GM23338 (cell line): ENCODE measurements at regions not wholly inside any gene's neighbourhood (a gene's known extent, or its start where the extent isn't known, plus 50 kb on each side); places are given as distances from the start of the nearest gene placed in this dataset.

Experiments used
- ATAC-seq: fragments of 200-7000 bp; cut with Tn5 transposase; 3 replicates; pipeline ENCODE4 v1.9.1; 2020
- DNase-seq: peaks from one replicate; pipeline ENCODE4 v3.0.0-alpha.2; 2015; ENCODE audit warnings: low spot score
- H2AFZ ChIP-seq: fragments of 200-600 bp; sonication (generic); 2 replicates; pipeline ENCODE4 v1.8.0; 2016; ENCODE audit warnings: antibody characterized with exemption, mild to moderate bottlenecking, moderate library complexity
- H3F3A ChIP-seq: fragments of 200-600 bp; sonication (generic); replicated peaks from 2 replicates; pipeline ENCODE4 v1.8.0; 2017; ENCODE audit warnings: antibody characterized with exemption, mixed run types, low read depth
- H3K27ac ChIP-seq: fragments of 200-600 bp; sonication (generic); 2 replicates; pipeline ENCODE4 v1.6.1; 2016; ENCODE audit warnings: low read depth
- H3K27me3 ChIP-seq: fragments of 200-600 bp; sonication (generic); 2 replicates; pipeline ENCODE4 v1.8.0; 2016; ENCODE audit warnings: mild to moderate bottlenecking, mixed run types, moderate library complexity; ENCODE audit not compliant: insufficient read depth
- H3K36me3 ChIP-seq: fragments of 200-600 bp; sonication (generic); 2 replicates; pipeline ENCODE4 v1.8.0; 2016; ENCODE audit warnings: mild to moderate bottlenecking; ENCODE audit not compliant: insufficient read depth
- H3K4me1 ChIP-seq: fragments of 200-600 bp; sonication (generic); 2 replicates; pipeline ENCODE4 v1.8.0; 2016; ENCODE audit warnings: mild to moderate bottlenecking, moderate library complexity; ENCODE audit not compliant: insufficient read depth
- H3K4me2 ChIP-seq: fragments of 200-600 bp; sonication (generic); 2 replicates; pipeline ENCODE4 v1.7.1; 2017; ENCODE audit warnings: mixed run types
- H3K4me3 ChIP-seq: fragments of 200-600 bp; sonication (generic); 2 replicates; pipeline ENCODE4 v1.6.1; 2016; ENCODE audit warnings: mixed run types
- H3K79me2 ChIP-seq: fragments of 200-600 bp; sonication (generic); replicated peaks from 2 replicates; pipeline ENCODE4 v1.8.0; 2017; ENCODE audit warnings: mild to moderate bottlenecking; ENCODE audit not compliant: insufficient read depth
- H3K9me2 ChIP-seq: fragments of 200-600 bp; sonication (generic); 2 replicates; pipeline ENCODE4 v1.8.0; 2017; ENCODE audit not compliant: insufficient read depth
- H4K20me1 ChIP-seq: fragments of 200-600 bp; sonication (generic); replicated peaks from 2 replicates; pipeline ENCODE4 v1.8.0; 2017; ENCODE audit warnings: mild to moderate bottlenecking; ENCODE audit not compliant: insufficient read depth
- H3K27ac Mint-ChIP-seq: 2 replicates; pipeline ENCODE4 v1.8.0; 2020; ENCODE audit warnings: inconsistent platforms, mild to moderate bottlenecking, moderate library complexity, mixed read lengths
- H3K27me3 Mint-ChIP-seq: 3 replicates; pipeline ENCODE4 v1.8.0; 2022; ENCODE audit warnings: low read depth, mild to moderate bottlenecking, moderate library complexity, mixed read lengths, inconsistent platforms; ENCODE audit not compliant: insufficient read depth, poor library complexity
- H3K36me3 Mint-ChIP-seq: 3 replicates; pipeline ENCODE4 v1.8.0; 2021; ENCODE audit warnings: low read depth, mild to moderate bottlenecking, inconsistent platforms, moderate library complexity, mixed read lengths
- H3K4me1 Mint-ChIP-seq: 3 replicates; pipeline ENCODE4 v1.8.0; 2020; ENCODE audit warnings: mild to moderate bottlenecking, inconsistent platforms, mixed read lengths
- H3K4me3 Mint-ChIP-seq: 3 replicates; pipeline ENCODE4 v1.8.0; 2021; ENCODE audit warnings: moderate library complexity, mild to moderate bottlenecking, inconsistent platforms, mixed read lengths
- H3K9me3 Mint-ChIP-seq: 3 replicates; pipeline ENCODE4 v1.8.0; 2020; ENCODE audit warnings: moderate library complexity, mild to moderate bottlenecking, inconsistent platforms, mixed read lengths
- CREB1 ChIP-seq: fragments of 250-450 bp; sonication (Bioruptor Pico); IDR thresholded peaks from 2 replicates; pipeline ENCODE4 v1.5.0; 2020; ENCODE audit warnings: low read depth, mild to moderate bottlenecking, moderate library complexity
- EZH2 ChIP-seq: fragments of 200-600 bp; sonication (generic); IDR thresholded peaks from one replicate; pipeline ENCODE4 v1.8.0; 2017; ENCODE audit warnings: antibody characterized with exemption, mild to moderate bottlenecking, low read depth; ENCODE audit not compliant: unreplicated experiment
- EZH2phosphoT487 ChIP-seq: fragments of 200-600 bp; sonication (generic); IDR thresholded peaks from one replicate; pipeline ENCODE4 v1.8.1; 2018; ENCODE audit warnings: antibody characterized with exemption; ENCODE audit not compliant: unreplicated experiment
- JUNB ChIP-seq: IDR thresholded peaks from one replicate; pipeline ENCODE4 v1.6.1; 2016; ENCODE audit warnings: antibody characterized with exemption; ENCODE audit not compliant: unreplicated experiment
- NANOG ChIP-seq: IDR thresholded peaks from 2 replicates; pipeline ENCODE4 v1.6.1; 2016; ENCODE audit warnings: antibody characterized with exemption, borderline replicate concordance
- POLR2AphosphoS5 ChIP-seq: IDR thresholded peaks from 2 replicates; pipeline ENCODE4 v1.6.1; 2016; ENCODE audit warnings: antibody characterized with exemption, low read depth
- STAT1 ChIP-seq: IDR thresholded peaks from one replicate; pipeline ENCODE4 v1.6.1; 2016; ENCODE audit warnings: antibody characterized with exemption; ENCODE audit not compliant: unreplicated experiment
- ZNF114 ChIP-seq: fragments of 250-450 bp; sonication (Bioruptor Pico); IDR thresholded peaks from 2 replicates; pipeline ENCODE4 v1.5.0; 2020; ENCODE audit warnings: mild to moderate bottlenecking, moderate library complexity
- ZNF331 ChIP-seq: fragments of 250-450 bp; sonication (Bioruptor Pico); IDR thresholded peaks from 2 replicates; pipeline ENCODE4 v1.5.0; 2020; ENCODE audit warnings: low read depth, mild to moderate bottlenecking, moderate library complexity
- TF ChIP-seq, protein P1 (sequence below): IDR thresholded peaks from 2 replicates; pipeline ENCODE4 v1.6.1; 2016; ENCODE audit warnings: antibody characterized with exemption
- TF ChIP-seq, protein P2 (sequence below), 2 experiments: fragments of 200-600 bp in 1 of 2; sonication (generic) in 1 of 2; conservative IDR thresholded peaks; 2 replicates each; pipeline versions ENCODE4 v1.5.1 to v1.6.1; 2016 to 2017; ENCODE audit warnings: antibody characterized with exemption in 2 of 2, low read depth in 2 of 2, mild to moderate bottlenecking in 2 of 2, moderate library complexity in 1 of 2
- TF ChIP-seq, protein P3 (sequence below): IDR thresholded peaks from one replicate; pipeline ENCODE4 v1.6.1; 2018; ENCODE audit warnings: antibody characterized with exemption; ENCODE audit not compliant: unreplicated experiment
- TF ChIP-seq, protein P4 (sequence below): fragments of 250-450 bp; sonication (Bioruptor Pico); IDR thresholded peaks from 2 replicates; pipeline ENCODE4 v1.5.0; 2020; ENCODE audit warnings: mild to moderate bottlenecking, moderate library complexity

DNA sequence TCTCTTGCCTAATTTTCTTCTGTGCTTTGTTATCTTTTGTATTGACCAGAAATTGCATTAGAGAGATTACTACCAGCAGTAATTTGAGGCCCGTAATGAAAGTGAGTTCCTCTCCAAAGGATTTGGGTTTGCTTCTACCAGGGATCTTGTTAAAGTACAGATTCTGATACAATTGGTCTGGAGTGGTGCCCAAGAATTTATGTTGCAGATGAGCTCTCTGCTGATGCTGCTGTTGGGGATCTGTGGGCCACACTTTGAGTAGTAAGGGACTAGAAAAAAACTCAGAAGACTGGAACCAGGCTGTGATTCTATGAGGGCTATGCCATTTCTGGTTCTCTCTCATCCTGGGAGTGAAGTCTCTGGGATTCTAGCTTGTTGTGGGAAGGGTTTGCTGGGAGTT lies 192.2 kb downstream of the SEC61B start:
- H3K27ac ChIP-seq = no peak overlapping the region
- no peaks in the 10 kb centered on the region for H3K79me2 ChIP-seq
- 0 out of 2 replicates have a peak, but pooled peaks cover 4% of the 10 kb centered on the region for H3K4me1 ChIP-seq
- H3K4me3 ChIP-seq = no peak overlapping the region
- H3K27me3 ChIP-seq = no peaks in the 10 kb centered on the region
- no peak for ATAC-seq
- Mint-ChIP-seq H3K4me1 (peaks cover 19% of the 10 kb centered on the region), H3K9me3 (no peaks in the 10 kb centered on the region), H3K27ac (no peak overlapping the region), H3K27me3 (peaks cover 5% of the 10 kb centered on the region), H3K36me3 (no peaks in the 10 kb centered on the region), H3K4me3 (no peak overlapping the region)
- no peak overlapping the region for H3K4me2 ChIP-seq
- no peaks in the 10 kb centered on the region for H4K20me1 ChIP-seq
- DNase-seq = no peak
- TF ChIP-seq, protein P1, sequence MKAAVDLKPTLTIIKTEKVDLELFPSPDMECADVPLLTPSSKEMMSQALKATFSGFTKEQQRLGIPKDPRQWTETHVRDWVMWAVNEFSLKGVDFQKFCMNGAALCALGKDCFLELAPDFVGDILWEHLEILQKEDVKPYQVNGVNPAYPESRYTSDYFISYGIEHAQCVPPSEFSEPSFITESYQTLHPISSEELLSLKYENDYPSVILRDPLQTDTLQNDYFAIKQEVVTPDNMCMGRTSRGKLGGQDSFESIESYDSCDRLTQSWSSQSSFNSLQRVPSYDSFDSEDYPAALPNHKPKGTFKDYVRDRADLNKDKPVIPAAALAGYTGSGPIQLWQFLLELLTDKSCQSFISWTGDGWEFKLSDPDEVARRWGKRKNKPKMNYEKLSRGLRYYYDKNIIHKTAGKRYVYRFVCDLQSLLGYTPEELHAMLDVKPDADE = no peak
- TF ChIP-seq, protein P2, sequence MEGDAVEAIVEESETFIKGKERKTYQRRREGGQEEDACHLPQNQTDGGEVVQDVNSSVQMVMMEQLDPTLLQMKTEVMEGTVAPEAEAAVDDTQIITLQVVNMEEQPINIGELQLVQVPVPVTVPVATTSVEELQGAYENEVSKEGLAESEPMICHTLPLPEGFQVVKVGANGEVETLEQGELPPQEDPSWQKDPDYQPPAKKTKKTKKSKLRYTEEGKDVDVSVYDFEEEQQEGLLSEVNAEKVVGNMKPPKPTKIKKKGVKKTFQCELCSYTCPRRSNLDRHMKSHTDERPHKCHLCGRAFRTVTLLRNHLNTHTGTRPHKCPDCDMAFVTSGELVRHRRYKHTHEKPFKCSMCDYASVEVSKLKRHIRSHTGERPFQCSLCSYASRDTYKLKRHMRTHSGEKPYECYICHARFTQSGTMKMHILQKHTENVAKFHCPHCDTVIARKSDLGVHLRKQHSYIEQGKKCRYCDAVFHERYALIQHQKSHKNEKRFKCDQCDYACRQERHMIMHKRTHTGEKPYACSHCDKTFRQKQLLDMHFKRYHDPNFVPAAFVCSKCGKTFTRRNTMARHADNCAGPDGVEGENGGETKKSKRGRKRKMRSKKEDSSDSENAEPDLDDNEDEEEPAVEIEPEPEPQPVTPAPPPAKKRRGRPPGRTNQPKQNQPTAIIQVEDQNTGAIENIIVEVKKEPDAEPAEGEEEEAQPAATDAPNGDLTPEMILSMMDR (conservative IDR thresholded peaks at IDR 0.05; ENCODE audit: low read depth in 2 of 2) = no peak
- no peak for TF ChIP-seq POLR2AphosphoS5
- TF ChIP-seq EZH2 = no peak
- no peak for TF ChIP-seq CREB1 (CRISPR knock-in tag)
- no peak for TF ChIP-seq JUNB
- TF ChIP-seq, protein P3, sequence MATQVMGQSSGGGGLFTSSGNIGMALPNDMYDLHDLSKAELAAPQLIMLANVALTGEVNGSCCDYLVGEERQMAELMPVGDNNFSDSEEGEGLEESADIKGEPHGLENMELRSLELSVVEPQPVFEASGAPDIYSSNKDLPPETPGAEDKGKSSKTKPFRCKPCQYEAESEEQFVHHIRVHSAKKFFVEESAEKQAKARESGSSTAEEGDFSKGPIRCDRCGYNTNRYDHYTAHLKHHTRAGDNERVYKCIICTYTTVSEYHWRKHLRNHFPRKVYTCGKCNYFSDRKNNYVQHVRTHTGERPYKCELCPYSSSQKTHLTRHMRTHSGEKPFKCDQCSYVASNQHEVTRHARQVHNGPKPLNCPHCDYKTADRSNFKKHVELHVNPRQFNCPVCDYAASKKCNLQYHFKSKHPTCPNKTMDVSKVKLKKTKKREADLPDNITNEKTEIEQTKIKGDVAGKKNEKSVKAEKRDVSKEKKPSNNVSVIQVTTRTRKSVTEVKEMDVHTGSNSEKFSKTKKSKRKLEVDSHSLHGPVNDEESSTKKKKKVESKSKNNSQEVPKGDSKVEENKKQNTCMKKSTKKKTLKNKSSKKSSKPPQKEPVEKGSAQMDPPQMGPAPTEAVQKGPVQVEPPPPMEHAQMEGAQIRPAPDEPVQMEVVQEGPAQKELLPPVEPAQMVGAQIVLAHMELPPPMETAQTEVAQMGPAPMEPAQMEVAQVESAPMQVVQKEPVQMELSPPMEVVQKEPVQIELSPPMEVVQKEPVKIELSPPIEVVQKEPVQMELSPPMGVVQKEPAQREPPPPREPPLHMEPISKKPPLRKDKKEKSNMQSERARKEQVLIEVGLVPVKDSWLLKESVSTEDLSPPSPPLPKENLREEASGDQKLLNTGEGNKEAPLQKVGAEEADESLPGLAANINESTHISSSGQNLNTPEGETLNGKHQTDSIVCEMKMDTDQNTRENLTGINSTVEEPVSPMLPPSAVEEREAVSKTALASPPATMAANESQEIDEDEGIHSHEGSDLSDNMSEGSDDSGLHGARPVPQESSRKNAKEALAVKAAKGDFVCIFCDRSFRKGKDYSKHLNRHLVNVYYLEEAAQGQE = no peak
- no peak for TF ChIP-seq STAT1
- TF ChIP-seq ZNF114 (CRISPR knock-in tag) = no peak
- no peak for TF ChIP-seq ZNF331 (CRISPR knock-in tag)
- TF ChIP-seq EZH2phosphoT487 = no peak
- no peak for TF ChIP-seq NANOG
- TF ChIP-seq, protein P4, sequence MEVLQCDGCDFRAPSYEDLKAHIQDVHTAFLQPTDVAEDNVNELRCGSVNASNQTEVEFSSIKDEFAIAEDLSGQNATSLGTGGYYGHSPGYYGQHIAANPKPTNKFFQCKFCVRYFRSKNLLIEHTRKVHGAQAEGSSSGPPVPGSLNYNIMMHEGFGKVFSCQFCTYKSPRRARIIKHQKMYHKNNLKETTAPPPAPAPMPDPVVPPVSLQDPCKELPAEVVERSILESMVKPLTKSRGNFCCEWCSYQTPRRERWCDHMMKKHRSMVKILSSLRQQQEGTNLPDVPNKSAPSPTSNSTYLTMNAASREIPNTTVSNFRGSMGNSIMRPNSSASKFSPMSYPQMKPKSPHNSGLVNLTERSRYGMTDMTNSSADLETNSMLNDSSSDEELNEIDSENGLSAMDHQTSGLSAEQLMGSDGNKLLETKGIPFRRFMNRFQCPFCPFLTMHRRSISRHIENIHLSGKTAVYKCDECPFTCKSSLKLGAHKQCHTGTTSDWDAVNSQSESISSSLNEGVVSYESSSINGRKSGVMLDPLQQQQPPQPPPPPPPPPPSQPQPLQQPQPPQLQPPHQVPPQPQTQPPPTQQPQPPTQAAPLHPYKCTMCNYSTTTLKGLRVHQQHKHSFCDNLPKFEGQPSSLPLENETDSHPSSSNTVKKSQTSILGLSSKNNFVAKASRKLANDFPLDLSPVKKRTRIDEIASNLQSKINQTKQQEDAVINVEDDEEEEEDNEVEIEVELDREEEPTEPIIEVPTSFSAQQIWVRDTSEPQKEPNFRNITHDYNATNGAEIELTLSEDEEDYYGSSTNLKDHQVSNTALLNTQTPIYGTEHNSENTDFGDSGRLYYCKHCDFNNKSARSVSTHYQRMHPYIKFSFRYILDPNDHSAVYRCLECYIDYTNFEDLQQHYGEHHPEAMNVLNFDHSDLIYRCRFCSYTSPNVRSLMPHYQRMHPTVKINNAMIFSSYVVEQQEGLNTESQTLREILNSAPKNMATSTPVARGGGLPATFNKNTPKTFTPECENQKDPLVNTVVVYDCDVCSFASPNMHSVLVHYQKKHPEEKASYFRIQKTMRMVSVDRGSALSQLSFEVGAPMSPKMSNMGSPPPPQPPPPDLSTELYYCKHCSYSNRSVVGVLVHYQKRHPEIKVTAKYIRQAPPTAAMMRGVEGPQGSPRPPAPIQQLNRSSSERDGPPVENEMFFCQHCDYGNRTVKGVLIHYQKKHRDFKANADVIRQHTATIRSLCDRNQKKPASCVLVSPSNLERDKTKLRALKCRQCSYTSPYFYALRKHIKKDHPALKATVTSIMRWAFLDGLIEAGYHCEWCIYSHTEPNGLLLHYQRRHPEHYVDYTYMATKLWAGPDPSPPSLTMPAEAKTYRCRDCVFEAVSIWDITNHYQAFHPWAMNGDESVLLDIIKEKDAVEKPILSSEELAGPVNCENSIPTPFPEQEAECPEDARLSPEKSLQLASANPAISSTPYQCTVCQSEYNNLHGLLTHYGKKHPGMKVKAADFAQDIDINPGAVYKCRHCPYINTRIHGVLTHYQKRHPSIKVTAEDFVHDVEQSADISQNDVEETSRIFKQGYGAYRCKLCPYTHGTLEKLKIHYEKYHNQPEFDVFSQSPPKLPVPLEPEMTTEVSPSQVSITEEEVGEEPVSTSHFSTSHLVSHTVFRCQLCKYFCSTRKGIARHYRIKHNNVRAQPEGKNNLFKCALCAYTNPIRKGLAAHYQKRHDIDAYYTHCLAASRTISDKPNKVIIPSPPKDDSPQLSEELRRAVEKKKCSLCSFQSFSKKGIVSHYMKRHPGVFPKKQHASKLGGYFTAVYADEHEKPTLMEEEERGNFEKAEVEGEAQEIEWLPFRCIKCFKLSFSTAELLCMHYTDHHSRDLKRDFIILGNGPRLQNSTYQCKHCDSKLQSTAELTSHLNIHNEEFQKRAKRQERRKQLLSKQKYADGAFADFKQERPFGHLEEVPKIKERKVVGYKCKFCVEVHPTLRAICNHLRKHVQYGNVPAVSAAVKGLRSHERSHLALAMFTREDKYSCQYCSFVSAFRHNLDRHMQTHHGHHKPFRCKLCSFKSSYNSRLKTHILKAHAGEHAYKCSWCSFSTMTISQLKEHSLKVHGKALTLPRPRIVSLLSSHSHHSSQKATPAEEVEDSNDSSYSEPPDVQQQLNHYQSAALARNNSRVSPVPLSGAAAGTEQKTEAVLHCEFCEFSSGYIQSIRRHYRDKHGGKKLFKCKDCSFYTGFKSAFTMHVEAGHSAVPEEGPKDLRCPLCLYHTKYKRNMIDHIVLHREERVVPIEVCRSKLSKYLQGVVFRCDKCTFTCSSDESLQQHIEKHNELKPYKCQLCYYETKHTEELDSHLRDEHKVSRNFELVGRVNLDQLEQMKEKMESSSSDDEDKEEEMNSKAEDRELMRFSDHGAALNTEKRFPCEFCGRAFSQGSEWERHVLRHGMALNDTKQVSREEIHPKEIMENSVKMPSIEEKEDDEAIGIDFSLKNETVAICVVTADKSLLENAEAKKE (CRISPR knock-in tag) = no peak
- H2AFZ ChIP-seq = no peak overlapping the region
- H3K9me2 ChIP-seq = peaks cover 10% of the 10 kb centered on the region; the same call in 1 of the 2 replicates
- H3K36me3 ChIP-seq = no peaks in the 10 kb centered on the region
- H3F3A ChIP-seq = no peaks in the 10 kb centered on the region
